Kidney (tissue), 13 donors: ENCODE measurements at regions not wholly inside any gene's neighbourhood (a gene's known extent, or its start where the extent isn't known, plus 50 kb on each side); places are given as distances from the start of the nearest gene placed in this dataset.

Experiments
- DNase-seq, 5 donors: peaks; one replicate each; pipeline ENCODE4 v3.0.0-alpha.2; 2013 to 2020
- FAIRE-seq: peaks from 2 replicates; lab custom pipeline; 2012; peaks lifted over from hg19 to GRCh38; lab: Jason Lieb, UNC
- H3K27ac ChIP-seq, 2 donors: one replicate each; pipeline ENCODE4 v1.7.0; 2013; ENCODE audit warnings: low read depth in 2 of 2, low read length in 2 of 2, inconsistent platforms in 1 of 2
- H3K27me3 ChIP-seq: one replicate; pipeline ENCODE4 v1.7.1; 2013; ENCODE audit warnings: low read length, inconsistent platforms; ENCODE audit not compliant: control insufficient read depth, insufficient read depth
- H3K36me3 ChIP-seq, 3 donors: one replicate each; pipeline versions ENCODE4 v1.7.0 to v1.7.1; 2013; ENCODE audit warnings: low read length in 3 of 3, control low read depth in 1 of 3, inconsistent platforms in 1 of 3; ENCODE audit not compliant: insufficient read depth in 3 of 3, control insufficient read depth in 2 of 3
- H3K4me1 ChIP-seq, 3 donors: one replicate each; pipeline versions ENCODE4 v1.7.0 to v1.7.1; 2013; ENCODE audit warnings: low read length in 3 of 3, inconsistent platforms in 1 of 3, low read depth in 1 of 3; ENCODE audit not compliant: control insufficient read depth in 2 of 3, insufficient read depth in 2 of 3
- H3K4me3 ChIP-seq, 3 donors: one replicate each; pipeline versions ENCODE4 v1.7.0 to v1.8.1; 2013; ENCODE audit warnings: low read length in 3 of 3, control low read depth in 1 of 3, inconsistent platforms in 1 of 3
- H3K9ac ChIP-seq, 3 donors: one replicate each; pipeline versions ENCODE4 v1.7.0 to v1.7.1; 2013; ENCODE audit warnings: low read length in 3 of 3, control low read depth in 1 of 3, inconsistent platforms in 1 of 3
- H3K9me3 ChIP-seq, 3 donors: one replicate each; pipeline versions ENCODE4 v1.7.0 to v1.7.1; 2013; ENCODE audit warnings: low read length in 3 of 3, control low read depth in 1 of 3, inconsistent platforms in 1 of 3; ENCODE audit not compliant: control insufficient read depth in 2 of 3, insufficient read depth in 1 of 3
- CTCF ChIP-seq: IDR thresholded peaks from 3 replicates; pipeline ENCODE4 v1.5.1; 2012; ENCODE audit warnings: mild to moderate bottlenecking, moderate library complexity, borderline replicate concordance; ENCODE audit not compliant: insufficient read depth; ENCODE audit errors: extremely low read depth
- intact Hi-C: fragments of 100-400 bp; cut with DNase I; formaldehyde crosslinking; loops from one replicate; pipeline ENCODE4 v1.11.1; 2022
- donor health status: control.
- donor health status: control.
- donor health status: control.
- donor health status: control.
- donor health status: control.
- donor health status: DM: yes; HTN: yes; CAD: no.
- donor health status: Normal renal cell carcinoma (clear cell type).

- no peak overlapping the region for H3K9ac ChIP-seq
- H3K4me1 ChIP-seq = no peaks in the 10 kb centered on the region
- DNase-seq = no peak
- no peaks in the 10 kb centered on the region for H3K36me3 ChIP-seq
- intact Hi-C loops = no loop called here
- no peak for TF ChIP-seq CTCF
- no peaks in the 10 kb centered on the region for H3K27me3 ChIP-seq
- no peaks in the 10 kb centered on the region for H3K9me3 ChIP-seq
- no peak overlapping the region for H3K4me3 ChIP-seq
- H3K27ac ChIP-seq = no peak overlapping the region
- no peak for FAIRE-seq
Observed at GRCh38 chr2:8219631-8220355, 462.1 kb upstream of the ID2 start.

GRCh38 chr2:8222979-8223694, 458.7 kb upstream of the ID2 start:
- intact Hi-C loops = no loop called here
- H3K27ac ChIP-seq = no peak overlapping the region
- no peak for TF ChIP-seq CTCF
- H3K9ac ChIP-seq = no peak overlapping the region
- DNase-seq (no peak), FAIRE-seq (no peak)
- H3K36me3 ChIP-seq = no peaks in the 10 kb centered on the region
- H3K4me1 ChIP-seq = no peaks in the 10 kb centered on the region
- H3K27me3 ChIP-seq = no peaks in the 10 kb centered on the region
- H3K9me3 ChIP-seq = no peaks in the 10 kb centered on the region
- no peak overlapping the region for H3K4me3 ChIP-seq

GRCh38 chr2:8223695-8224346, 458.0 kb upstream of the ID2 start:
- Histone ChIP-seq H3K4me3 (no peak overlapping the region), H3K36me3 (no peaks in the 10 kb centered on the region), H3K9me3 (no peaks in the 10 kb centered on the region), H3K9ac (no peak overlapping the region), H3K27ac (no peak overlapping the region), H3K27me3 (no peaks in the 10 kb centered on the region), H3K4me1 (no peaks in the 10 kb centered on the region)
- intact Hi-C loops = no loop called here
- no peak for FAIRE-seq
- no peak for DNase-seq
- TF ChIP-seq CTCF = no peak
